ENCODE measurements at regions not wholly inside any gene's neighbourhood (a gene's known extent, or its start where the extent isn't known, plus 50 kb on each side); places are given as distances from the start of the nearest gene placed in this dataset.

DNA sequence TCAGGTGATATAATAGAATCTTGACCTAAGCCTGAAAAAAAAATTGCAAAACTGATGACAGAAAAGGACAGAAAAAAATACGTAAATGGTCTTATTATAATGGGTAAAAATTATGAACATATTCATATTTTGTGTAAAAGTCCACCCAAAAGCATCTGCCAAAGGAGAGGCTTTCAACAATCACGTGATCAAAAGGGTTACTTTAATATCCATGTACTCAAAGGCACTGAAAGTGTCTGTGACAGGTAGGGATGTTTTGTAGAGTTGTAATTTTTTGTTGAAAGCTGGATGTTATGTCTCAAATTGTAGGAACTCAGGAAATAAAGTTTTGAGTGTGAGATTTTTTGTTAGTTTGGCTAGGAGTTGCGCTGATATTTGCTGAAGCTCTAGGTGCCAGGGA, 144.8 kb upstream of the GALNTL6 start (continued):
- TF ChIP-seq, protein P1, sequence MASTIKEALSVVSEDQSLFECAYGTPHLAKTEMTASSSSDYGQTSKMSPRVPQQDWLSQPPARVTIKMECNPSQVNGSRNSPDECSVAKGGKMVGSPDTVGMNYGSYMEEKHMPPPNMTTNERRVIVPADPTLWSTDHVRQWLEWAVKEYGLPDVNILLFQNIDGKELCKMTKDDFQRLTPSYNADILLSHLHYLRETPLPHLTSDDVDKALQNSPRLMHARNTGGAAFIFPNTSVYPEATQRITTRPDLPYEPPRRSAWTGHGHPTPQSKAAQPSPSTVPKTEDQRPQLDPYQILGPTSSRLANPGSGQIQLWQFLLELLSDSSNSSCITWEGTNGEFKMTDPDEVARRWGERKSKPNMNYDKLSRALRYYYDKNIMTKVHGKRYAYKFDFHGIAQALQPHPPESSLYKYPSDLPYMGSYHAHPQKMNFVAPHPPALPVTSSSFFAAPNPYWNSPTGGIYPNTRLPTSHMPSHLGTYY (CRISPR knock-in tag; IDR thresholded peaks at IDR 0.05), result no peak
- TF ChIP-seq HMGA2 (CRISPR knock-in tag; IDR thresholded peaks at IDR 0.05) (no peak), GTF2I (CRISPR knock-in tag; conservative IDR thresholded peaks at IDR 0.05) (no peak)
- TF ChIP-seq, protein P2, sequence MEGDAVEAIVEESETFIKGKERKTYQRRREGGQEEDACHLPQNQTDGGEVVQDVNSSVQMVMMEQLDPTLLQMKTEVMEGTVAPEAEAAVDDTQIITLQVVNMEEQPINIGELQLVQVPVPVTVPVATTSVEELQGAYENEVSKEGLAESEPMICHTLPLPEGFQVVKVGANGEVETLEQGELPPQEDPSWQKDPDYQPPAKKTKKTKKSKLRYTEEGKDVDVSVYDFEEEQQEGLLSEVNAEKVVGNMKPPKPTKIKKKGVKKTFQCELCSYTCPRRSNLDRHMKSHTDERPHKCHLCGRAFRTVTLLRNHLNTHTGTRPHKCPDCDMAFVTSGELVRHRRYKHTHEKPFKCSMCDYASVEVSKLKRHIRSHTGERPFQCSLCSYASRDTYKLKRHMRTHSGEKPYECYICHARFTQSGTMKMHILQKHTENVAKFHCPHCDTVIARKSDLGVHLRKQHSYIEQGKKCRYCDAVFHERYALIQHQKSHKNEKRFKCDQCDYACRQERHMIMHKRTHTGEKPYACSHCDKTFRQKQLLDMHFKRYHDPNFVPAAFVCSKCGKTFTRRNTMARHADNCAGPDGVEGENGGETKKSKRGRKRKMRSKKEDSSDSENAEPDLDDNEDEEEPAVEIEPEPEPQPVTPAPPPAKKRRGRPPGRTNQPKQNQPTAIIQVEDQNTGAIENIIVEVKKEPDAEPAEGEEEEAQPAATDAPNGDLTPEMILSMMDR (IDR thresholded peaks at IDR 0.05), result no peak

DNA sequence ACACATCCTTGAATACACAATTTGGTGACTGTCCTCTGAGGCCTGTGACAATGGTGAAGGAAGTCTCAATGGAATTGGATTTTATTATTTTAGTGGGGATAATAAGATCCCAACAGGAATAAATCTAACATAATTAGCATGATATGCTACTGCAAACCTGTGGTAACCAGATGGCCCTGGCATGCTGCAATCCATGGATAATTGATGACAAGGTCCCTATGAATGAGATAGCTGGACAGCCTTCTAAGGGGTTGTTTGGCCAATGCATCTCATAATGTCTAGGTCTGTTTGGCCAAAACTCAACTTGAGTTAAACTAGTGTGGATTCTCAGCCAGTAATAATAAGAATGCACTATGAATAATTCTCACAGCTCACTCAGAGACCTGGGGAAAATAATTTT, 145.3 kb upstream of the GALNTL6 start:
- TF ChIP-seq, protein P3, sequence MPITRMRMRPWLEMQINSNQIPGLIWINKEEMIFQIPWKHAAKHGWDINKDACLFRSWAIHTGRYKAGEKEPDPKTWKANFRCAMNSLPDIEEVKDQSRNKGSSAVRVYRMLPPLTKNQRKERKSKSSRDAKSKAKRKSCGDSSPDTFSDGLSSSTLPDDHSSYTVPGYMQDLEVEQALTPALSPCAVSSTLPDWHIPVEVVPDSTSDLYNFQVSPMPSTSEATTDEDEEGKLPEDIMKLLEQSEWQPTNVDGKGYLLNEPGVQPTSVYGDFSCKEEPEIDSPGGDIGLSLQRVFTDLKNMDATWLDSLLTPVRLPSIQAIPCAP (CRISPR knock-in tag; IDR thresholded peaks at IDR 0.05), result no peak
- TF ChIP-seq JUN (CRISPR knock-in tag; IDR thresholded peaks at IDR 0.05), result no peak
- no peak for TF ChIP-seq NFATC4 (CRISPR knock-in tag; IDR thresholded peaks at IDR 0.05)
- TF ChIP-seq SP1 (CRISPR knock-in tag; conservative IDR thresholded peaks at IDR 0.05), result no peak
- no peak for TF ChIP-seq ZNF121 (CRISPR knock-in tag; IDR thresholded peaks at IDR 0.05)
- no peak for TF ChIP-seq ZNF416 (CRISPR knock-in tag; IDR thresholded peaks at IDR 0.05)
- TF ChIP-seq, protein P4, sequence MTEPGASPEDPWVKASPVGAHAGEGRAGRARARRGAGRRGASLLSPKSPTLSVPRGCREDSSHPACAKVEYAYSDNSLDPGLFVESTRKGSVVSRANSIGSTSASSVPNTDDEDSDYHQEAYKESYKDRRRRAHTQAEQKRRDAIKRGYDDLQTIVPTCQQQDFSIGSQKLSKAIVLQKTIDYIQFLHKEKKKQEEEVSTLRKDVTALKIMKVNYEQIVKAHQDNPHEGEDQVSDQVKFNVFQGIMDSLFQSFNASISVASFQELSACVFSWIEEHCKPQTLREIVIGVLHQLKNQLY (CRISPR knock-in tag; IDR thresholded peaks at IDR 0.05), result no peak
- TF ChIP-seq NR2C2 (CRISPR knock-in tag; IDR thresholded peaks at IDR 0.05), result no peak
- TF ChIP-seq SOX15 (CRISPR knock-in tag; IDR thresholded peaks at IDR 0.05), result no peak
- TF ChIP-seq, protein P5, sequence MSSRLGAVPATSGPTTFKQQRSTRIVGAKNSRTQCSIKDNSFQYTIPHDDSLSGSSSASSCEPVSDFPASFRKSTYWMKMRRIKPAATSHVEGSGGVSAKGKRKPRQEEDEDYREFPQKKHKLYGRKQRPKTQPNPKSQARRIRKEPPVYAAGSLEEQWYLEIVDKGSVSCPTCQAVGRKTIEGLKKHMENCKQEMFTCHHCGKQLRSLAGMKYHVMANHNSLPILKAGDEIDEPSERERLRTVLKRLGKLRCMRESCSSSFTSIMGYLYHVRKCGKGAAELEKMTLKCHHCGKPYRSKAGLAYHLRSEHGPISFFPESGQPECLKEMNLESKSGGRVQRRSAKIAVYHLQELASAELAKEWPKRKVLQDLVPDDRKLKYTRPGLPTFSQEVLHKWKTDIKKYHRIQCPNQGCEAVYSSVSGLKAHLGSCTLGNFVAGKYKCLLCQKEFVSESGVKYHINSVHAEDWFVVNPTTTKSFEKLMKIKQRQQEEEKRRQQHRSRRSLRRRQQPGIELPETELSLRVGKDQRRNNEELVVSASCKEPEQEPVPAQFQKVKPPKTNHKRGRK (CRISPR knock-in tag; IDR thresholded peaks at IDR 0.05; ENCODE audit: borderline replicate concordance), result no peak
- no peak for TF ChIP-seq NR1H2 (CRISPR knock-in tag; IDR thresholded peaks at IDR 0.05)
- TF ChIP-seq ELF4 (CRISPR knock-in tag; IDR thresholded peaks at IDR 0.05; ENCODE audit: low read depth), result no peak
- no peak for TF ChIP-seq EMX1 (CRISPR knock-in tag; IDR thresholded peaks at IDR 0.05)
- no peak for TF ChIP-seq MXD4 (CRISPR knock-in tag; IDR thresholded peaks at IDR 0.05; ENCODE audit: borderline replicate concordance)
- TF ChIP-seq, protein P6, sequence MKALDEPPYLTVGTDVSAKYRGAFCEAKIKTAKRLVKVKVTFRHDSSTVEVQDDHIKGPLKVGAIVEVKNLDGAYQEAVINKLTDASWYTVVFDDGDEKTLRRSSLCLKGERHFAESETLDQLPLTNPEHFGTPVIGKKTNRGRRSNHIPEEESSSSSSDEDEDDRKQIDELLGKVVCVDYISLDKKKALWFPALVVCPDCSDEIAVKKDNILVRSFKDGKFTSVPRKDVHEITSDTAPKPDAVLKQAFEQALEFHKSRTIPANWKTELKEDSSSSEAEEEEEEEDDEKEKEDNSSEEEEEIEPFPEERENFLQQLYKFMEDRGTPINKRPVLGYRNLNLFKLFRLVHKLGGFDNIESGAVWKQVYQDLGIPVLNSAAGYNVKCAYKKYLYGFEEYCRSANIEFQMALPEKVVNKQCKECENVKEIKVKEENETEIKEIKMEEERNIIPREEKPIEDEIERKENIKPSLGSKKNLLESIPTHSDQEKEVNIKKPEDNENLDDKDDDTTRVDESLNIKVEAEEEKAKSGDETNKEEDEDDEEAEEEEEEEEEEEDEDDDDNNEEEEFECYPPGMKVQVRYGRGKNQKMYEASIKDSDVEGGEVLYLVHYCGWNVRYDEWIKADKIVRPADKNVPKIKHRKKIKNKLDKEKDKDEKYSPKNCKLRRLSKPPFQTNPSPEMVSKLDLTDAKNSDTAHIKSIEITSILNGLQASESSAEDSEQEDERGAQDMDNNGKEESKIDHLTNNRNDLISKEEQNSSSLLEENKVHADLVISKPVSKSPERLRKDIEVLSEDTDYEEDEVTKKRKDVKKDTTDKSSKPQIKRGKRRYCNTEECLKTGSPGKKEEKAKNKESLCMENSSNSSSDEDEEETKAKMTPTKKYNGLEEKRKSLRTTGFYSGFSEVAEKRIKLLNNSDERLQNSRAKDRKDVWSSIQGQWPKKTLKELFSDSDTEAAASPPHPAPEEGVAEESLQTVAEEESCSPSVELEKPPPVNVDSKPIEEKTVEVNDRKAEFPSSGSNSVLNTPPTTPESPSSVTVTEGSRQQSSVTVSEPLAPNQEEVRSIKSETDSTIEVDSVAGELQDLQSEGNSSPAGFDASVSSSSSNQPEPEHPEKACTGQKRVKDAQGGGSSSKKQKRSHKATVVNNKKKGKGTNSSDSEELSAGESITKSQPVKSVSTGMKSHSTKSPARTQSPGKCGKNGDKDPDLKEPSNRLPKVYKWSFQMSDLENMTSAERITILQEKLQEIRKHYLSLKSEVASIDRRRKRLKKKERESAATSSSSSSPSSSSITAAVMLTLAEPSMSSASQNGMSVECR (CRISPR knock-in tag; IDR thresholded peaks at IDR 0.05; ENCODE audit: borderline replicate concordance), result no peak
- TF ChIP-seq OVOL2 (CRISPR knock-in tag; IDR thresholded peaks at IDR 0.05; ENCODE audit: borderline replicate concordance), result no peak
- no peak for TF ChIP-seq HMGA2 (CRISPR knock-in tag; IDR thresholded peaks at IDR 0.05)
- TF ChIP-seq, protein P7, sequence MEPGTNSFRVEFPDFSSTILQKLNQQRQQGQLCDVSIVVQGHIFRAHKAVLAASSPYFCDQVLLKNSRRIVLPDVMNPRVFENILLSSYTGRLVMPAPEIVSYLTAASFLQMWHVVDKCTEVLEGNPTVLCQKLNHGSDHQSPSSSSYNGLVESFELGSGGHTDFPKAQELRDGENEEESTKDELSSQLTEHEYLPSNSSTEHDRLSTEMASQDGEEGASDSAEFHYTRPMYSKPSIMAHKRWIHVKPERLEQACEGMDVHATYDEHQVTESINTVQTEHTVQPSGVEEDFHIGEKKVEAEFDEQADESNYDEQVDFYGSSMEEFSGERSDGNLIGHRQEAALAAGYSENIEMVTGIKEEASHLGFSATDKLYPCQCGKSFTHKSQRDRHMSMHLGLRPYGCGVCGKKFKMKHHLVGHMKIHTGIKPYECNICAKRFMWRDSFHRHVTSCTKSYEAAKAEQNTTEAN (CRISPR knock-in tag; IDR thresholded peaks at IDR 0.05), result no peak
- TF ChIP-seq, protein P8, sequence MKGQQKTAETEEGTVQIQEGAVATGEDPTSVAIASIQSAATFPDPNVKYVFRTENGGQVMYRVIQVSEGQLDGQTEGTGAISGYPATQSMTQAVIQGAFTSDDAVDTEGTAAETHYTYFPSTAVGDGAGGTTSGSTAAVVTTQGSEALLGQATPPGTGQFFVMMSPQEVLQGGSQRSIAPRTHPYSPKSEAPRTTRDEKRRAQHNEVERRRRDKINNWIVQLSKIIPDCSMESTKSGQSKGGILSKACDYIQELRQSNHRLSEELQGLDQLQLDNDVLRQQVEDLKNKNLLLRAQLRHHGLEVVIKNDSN (CRISPR knock-in tag; IDR thresholded peaks at IDR 0.05), result no peak
- ChIA-PET POLR2A (no interaction called here), CTCF (no interaction called here)
- ATAC-seq, result no peak
- Mint-ChIP-seq H3K4me1 (peaks cover 2% of the 10 kb centered on the region), H3K9me3 (no peaks in the 10 kb centered on the region), H3K4me3 (no peak overlapping the region), H3K27ac (no peak overlapping the region), H3K27me3 (ENCODE audit: low read depth) (no peaks in the 10 kb centered on the region), H3K36me3 (no peaks in the 10 kb centered on the region)
- no peak for DNase-seq (ENCODE audit: low spot score)
